ENCODE measurements at regions not wholly inside any gene's neighbourhood (a gene's known extent, or its start where the extent isn't known, plus 50 kb on each side); places are given as distances from the start of the nearest gene placed in this dataset.
"Not testable (repeated sequence)": the region's sequence is repeated elsewhere in the genome, so short reads cannot be mapped to it uniquely, and the experiment has no call there.

DNA sequence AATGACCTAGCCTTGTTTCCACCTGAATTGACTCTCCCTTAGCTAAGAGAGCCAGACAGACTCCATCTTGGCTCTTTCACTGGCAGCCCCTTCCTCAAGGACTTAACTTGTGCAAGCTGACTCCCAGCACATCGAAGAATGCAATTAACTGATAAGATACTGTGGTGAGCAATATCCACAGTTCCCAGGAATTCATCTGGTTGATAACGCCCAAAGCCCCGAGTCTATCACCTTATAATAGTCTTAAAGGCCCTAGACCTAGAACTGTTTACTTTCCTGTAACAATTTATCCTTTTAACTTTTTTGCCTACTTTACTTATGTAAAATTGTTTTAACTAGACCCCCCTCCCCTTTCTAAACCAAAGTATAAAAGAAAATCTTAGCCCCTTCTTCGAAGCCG lies 130.1 kb upstream of the ROPN1B start:
- TF ChIP-seq, protein P1, sequence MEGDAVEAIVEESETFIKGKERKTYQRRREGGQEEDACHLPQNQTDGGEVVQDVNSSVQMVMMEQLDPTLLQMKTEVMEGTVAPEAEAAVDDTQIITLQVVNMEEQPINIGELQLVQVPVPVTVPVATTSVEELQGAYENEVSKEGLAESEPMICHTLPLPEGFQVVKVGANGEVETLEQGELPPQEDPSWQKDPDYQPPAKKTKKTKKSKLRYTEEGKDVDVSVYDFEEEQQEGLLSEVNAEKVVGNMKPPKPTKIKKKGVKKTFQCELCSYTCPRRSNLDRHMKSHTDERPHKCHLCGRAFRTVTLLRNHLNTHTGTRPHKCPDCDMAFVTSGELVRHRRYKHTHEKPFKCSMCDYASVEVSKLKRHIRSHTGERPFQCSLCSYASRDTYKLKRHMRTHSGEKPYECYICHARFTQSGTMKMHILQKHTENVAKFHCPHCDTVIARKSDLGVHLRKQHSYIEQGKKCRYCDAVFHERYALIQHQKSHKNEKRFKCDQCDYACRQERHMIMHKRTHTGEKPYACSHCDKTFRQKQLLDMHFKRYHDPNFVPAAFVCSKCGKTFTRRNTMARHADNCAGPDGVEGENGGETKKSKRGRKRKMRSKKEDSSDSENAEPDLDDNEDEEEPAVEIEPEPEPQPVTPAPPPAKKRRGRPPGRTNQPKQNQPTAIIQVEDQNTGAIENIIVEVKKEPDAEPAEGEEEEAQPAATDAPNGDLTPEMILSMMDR (IDR thresholded peaks at IDR 0.05; ENCODE audit: low read depth, low read length): not testable (repeated sequence)
- not testable (repeated sequence) for TF ChIP-seq EZH2phosphoT487 (IDR thresholded peaks at IDR 0.05; ENCODE audit: low read depth)
